Left lung (tissue), 4 donors: ENCODE measurements at regions not wholly inside any gene's neighbourhood (a gene's known extent, or its start where the extent isn't known, plus 50 kb on each side); places are given as distances from the start of the nearest gene placed in this dataset.

Source experiments
- ATAC-seq: fragments of 200-7000 bp; cut with Tn5 transposase; one replicate; pipeline ENCODE4 v1.9.1; 2020; ENCODE audit warnings: moderate library complexity
- DNase-seq, 4 donors: peaks; one replicate each; pipeline ENCODE4 v3.0.0-alpha.2; 2013 to 2020
- H3K27ac ChIP-seq, 2 donors: fragments of 200-600 bp; sonication (generic) in 1 of 2; one replicate each; pipeline versions ENCODE4 v1.5.0 to v1.8.0; 2020 to 2021
- H3K27me3 ChIP-seq, 2 donors: fragments of 200-600 bp; sonication (generic) in 1 of 2; one replicate each; pipeline versions ENCODE4 v1.5.0 to v1.8.0; 2020 to 2021
- H3K36me3 ChIP-seq, 2 donors: fragments of 200-600 bp; sonication (generic) in 1 of 2; one replicate each; pipeline versions ENCODE4 v1.5.0 to v1.8.0; 2020 to 2021
- H3K4me1 ChIP-seq, 2 donors: fragments of 200-600 bp; one replicate each; pipeline ENCODE4 v1.8.0; 2021
- H3K4me3 ChIP-seq, 2 donors: fragments of 200-600 bp; sonication (generic) in 1 of 2; one replicate each; pipeline versions ENCODE4 v1.5.0 to v1.8.0; 2020 to 2021; ENCODE audit warnings: mild to moderate bottlenecking in 1 of 2
- H3K9me3 ChIP-seq, 2 donors: fragments of 200-600 bp; sonication (generic) in 1 of 2; one replicate each; pipeline versions ENCODE4 v1.5.0 to v1.8.0; 2020 to 2021
- CTCF ChIP-seq, 2 donors: fragments of 200-600 bp; sonication (generic) in 1 of 2; IDR thresholded peaks; one replicate each; pipeline versions ENCODE4 v1.5.0 to v1.8.0; 2021; ENCODE audit warnings: antibody characterized with exemption in 2 of 2
- intact Hi-C, 2 donors: fragments of 100-400 bp; cut with DNase I; formaldehyde crosslinking; loops; one replicate each; pipeline versions ENCODE4 v1.11.2 to v1.14.2; 2022
- donor health status: DM: no; HTN: yes; CAD: no.
- donor health status: DM: no; HTN: no; CAD: no.

- no peak overlapping the region for H3K27ac ChIP-seq
- H3K4me1 ChIP-seq, result no peaks in the 10 kb centered on the region
- H3K27me3 ChIP-seq, result no peaks in the 10 kb centered on the region
- peaks cover 0 to 8% of the 10 kb centered on the region in 2 donors for H3K9me3 ChIP-seq
- TF ChIP-seq CTCF (IDR thresholded peaks at IDR 0.05), result no peak
- no peaks in the 10 kb centered on the region for H3K36me3 ChIP-seq
- no peak overlapping the region for H3K4me3 ChIP-seq
- intact Hi-C loops, result no loop called here
- DNase-seq (no peak), ATAC-seq (no peak)
Measured at GRCh38 chr7:21134631-21135030, 293.3 kb upstream of the SP4 start.

GRCh38 chr7:21135437-21135836, 292.4 kb upstream of the SP4 start:
- peaks cover 0 to 8% of the 10 kb centered on the region in 2 donors for H3K9me3 ChIP-seq
- H3K36me3 ChIP-seq, result no peaks in the 10 kb centered on the region
- no peak overlapping the region for H3K4me3 ChIP-seq
- H3K4me1 ChIP-seq, result no peaks in the 10 kb centered on the region
- no peak for TF ChIP-seq CTCF (IDR thresholded peaks at IDR 0.05)
- intact Hi-C loops, result no loop called here
- H3K27ac ChIP-seq, result no peak overlapping the region
- ATAC-seq (no peak), DNase-seq (no peak)
- no peaks in the 10 kb centered on the region for H3K27me3 ChIP-seq

- no peaks in the 10 kb centered on the region for H3K36me3 ChIP-seq
- H3K9me3 ChIP-seq, result peaks cover 0 to 8% of the 10 kb centered on the region in 2 donors
- H3K27me3 ChIP-seq, result no peaks in the 10 kb centered on the region
- H3K27ac ChIP-seq, result no peak overlapping the region
- intact Hi-C loops, result no loop called here
- DNase-seq (no peak), ATAC-seq (no peak)
- H3K4me1 ChIP-seq, result no peaks in the 10 kb centered on the region
- TF ChIP-seq CTCF (IDR thresholded peaks at IDR 0.05), result no peak
- H3K4me3 ChIP-seq, result no peak overlapping the region
Measured at GRCh38 chr7:21137640-21138039, 290.2 kb upstream of the SP4 start.

- ATAC-seq, result no peak
- Histone ChIP-seq H3K27me3 (no peaks in the 10 kb centered on the region), H3K4me1 (no peaks in the 10 kb centered on the region), H3K9me3 (no peaks in the 10 kb centered on the region), H3K4me3 (no peak overlapping the region), H3K27ac (no peak overlapping the region), H3K36me3 (no peaks in the 10 kb centered on the region)
- intact Hi-C loops, result no loop called here
- TF ChIP-seq CTCF (IDR thresholded peaks at IDR 0.05), result no peak
- DNase-seq, result no peak
Measured at GRCh38 chr7:21140622-21141021, 287.3 kb upstream of the SP4 start.

- H3K9me3 ChIP-seq, result no peaks in the 10 kb centered on the region
- H3K4me3 ChIP-seq, result no peak overlapping the region
- intact Hi-C loops, result no loop called here
- DNase-seq (no peak), ATAC-seq (no peak)
- no peak for TF ChIP-seq CTCF (IDR thresholded peaks at IDR 0.05)
- no peaks in the 10 kb centered on the region for H3K4me1 ChIP-seq
- H3K27ac ChIP-seq, result no peak overlapping the region
- H3K27me3 ChIP-seq, result no peaks in the 10 kb centered on the region
- H3K36me3 ChIP-seq, result no peaks in the 10 kb centered on the region
Measured at GRCh38 chr7:21141476-21141875, 286.4 kb upstream of the SP4 start.
